DMS 273 treated with DMSO at 0.1 percent for 48 hours (cell line): ENCODE measurements at regions not wholly inside any gene's neighbourhood (a gene's known extent, or its start where the extent isn't known, plus 50 kb on each side); places are given as distances from the start of the nearest gene placed in this dataset.

Experiments
- DNase-seq: peaks from one replicate; lab custom pipeline; 2025; lab: John Stamatoyannopoulos, UW

- no peak for DNase-seq
Measured at GRCh38 chr14:97581016-97581415, 783.8 kb downstream of the VRK1 start.

GRCh38 chr14:97582022-97582421 lies 784.8 kb downstream of the VRK1 start:
- no peak for DNase-seq

DNA sequence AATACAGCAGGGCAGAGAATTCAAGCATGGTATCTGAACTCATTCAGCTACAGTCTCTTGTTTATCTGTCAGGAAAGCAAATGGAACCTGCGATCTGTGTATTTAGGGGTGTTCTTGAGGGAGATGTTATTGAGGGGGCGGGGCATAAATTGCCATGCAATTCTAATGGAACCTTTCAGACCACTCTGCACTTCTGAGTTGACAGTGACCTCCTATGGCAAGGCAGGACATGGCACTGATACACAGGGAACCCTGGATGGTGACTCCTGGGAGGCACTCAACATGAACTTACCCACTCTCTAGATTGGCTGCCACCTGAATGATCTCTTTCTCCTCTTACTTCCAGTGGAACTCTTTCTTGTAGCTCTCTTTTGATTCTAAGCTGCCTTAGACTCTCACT lies 787.3 kb downstream of the VRK1 start:
- no peak for DNase-seq

GRCh38 chr14:97592341-97592980 lies 795.3 kb downstream of the VRK1 start:
- no peak for DNase-seq

DNA sequence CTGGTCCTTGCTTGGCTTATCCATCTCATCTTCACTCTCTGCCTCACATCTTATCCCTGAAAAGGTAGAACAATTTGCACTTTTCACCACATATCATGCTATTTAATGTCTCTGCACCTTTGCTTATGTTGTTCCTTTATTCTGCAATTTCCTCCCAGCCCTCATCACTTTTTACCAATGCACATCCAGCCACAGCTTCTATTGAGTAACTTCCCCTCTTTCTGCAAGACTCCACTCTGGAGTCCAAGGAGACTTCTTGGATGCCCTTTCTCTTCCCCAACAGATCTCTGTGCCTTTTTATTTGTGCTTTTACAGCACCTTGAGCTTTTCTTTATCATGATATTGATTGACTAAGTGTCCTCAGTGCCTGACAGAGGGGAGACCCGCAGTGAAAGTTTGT lies 797.1 kb downstream of the VRK1 start:
- no peak for DNase-seq

- DNase-seq, result no peak
Measured at GRCh38 chr14:97602438-97603117, 805.4 kb downstream of the VRK1 start.

- DNase-seq, result no peak
Measured at GRCh38 chr14:97603201-97603600, 806.0 kb downstream of the VRK1 start.

- no peak for DNase-seq
Measured at GRCh38 chr14:97604731-97605130, 807.5 kb downstream of the VRK1 start.

GRCh38 chr14:97618401-97618800 lies 821.2 kb downstream of the VRK1 start:
- no peak for DNase-seq

DNA sequence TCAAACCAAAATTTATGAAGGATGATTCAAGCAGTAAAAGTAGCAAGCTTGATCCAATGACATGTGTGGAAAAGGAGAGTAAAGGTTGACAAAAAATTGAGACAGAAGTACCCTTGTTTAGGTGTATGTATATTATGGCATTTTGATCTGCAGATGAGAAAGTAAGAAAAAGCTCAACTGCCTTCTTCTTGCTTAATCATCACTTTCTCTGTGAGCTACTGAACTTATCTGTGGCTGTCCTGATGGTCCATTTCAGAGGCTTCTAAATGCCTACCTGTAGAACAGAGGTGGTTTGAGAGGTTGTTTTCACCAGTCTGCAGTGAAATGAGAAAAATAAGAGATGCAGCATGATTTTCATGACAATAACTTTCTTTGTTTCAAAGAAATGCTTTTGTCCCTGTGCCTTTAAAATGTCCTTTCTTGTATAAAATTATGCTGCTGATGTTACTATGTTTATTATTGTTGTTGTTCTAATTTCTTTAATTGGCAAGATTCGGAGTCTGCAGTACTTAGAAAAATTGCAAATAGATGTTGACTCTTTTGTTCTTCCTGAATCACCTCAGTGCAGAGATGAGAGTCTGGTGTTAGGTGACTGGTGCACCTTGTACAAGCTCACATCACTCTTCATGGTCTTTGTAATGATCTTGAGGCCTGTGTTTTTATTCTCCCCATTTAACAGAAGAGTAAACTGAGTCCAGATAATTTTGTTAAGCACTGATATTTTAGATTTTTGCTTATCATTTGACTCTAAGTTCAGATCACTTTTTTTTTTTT lies 821.9 kb downstream of the VRK1 start:
- DNase-seq, result no peak

DNA sequence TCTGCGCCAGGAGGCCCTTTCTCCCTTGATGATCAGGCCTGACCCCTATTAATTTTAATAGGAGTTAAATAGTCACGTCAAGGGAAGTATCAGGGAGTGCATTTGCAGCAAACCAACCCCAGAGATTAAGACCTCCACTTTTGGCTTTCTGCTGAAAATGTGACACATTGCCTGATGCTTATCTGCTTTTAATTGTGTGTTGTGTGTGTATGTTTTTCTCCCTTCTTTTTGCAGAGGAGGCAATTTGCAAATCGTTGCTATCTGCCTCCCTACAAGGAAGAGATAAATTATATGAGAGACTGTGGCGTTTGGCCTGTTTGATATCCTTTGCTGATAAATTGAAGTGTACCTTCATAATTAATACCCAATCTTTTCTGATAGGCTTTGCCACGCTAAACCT lies 822.9 kb downstream of the VRK1 start:
- DNase-seq, result no peak

DNA sequence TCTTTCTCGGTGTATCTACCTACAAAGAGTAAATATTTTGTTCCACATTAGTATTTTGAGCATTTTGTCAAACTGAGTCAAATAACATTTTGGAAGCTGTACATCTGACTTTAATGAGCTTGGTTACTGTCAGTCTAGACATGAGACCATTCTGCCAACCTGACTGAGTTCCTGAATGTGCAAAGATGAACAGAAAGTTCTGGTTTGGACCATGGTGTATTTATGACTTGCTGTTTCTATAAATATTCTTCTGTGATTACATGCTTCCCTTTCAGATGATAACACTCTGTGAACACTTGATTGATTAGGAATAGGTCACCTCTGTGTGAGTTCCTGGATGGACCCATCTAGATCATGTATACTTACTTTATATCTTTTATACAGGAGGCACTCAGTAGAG lies 827.8 kb downstream of the VRK1 start:
- no peak for DNase-seq

- no peak for DNase-seq
Measured at GRCh38 chr14:97625477-97625876, 828.3 kb downstream of the VRK1 start.

- DNase-seq, result no peak
Measured at GRCh38 chr14:97626088-97626487, 828.9 kb downstream of the VRK1 start.

DNA sequence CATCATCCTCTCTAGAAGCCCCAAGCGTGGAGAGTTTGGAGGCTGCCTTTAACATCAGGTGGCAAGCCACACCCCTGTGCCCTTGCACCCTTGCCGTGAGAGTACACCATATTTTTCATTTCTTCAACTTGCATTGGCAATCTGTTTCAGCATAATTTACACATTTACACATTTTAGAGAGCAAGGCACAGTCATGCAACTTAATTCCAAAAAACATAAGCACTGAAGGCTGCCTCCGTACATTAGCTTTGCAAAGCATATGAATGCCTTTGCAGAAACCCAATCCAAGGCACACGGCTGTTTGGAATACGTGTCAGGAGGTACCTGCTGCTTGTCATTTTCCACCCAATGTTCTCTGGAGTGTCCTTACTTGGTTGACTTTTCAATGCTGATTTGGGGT lies 833.1 kb downstream of the VRK1 start:
- DNase-seq, result no peak

DNA sequence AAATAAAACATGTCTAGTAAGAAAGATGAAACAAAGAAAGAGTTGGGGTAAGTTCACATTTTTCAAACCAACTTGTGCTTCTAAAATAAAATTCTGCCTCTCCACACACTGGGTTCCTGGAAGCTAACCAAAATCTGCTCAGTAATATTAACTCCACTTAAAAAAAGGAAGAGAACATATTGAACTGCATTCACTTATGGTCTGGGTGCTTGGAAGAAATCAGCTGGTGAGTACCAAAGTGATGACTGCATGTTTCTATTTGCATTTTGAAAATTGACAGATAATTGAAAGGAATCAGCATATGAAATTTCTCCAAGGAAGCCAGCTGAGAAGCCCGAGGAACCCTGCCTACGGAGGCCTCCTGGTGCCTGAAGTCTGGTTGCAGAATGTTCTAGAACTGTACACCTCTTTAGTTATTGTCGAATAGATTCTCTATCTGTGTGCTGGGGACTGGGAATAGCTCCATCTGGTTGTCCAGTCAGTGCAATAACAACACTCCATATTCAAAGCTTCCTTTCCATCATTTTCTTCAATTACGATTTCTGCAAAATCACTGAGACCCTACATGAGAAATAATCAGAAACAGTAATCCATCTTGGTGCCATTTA lies 836.1 kb downstream of the VRK1 start:
- no peak for DNase-seq

DNA sequence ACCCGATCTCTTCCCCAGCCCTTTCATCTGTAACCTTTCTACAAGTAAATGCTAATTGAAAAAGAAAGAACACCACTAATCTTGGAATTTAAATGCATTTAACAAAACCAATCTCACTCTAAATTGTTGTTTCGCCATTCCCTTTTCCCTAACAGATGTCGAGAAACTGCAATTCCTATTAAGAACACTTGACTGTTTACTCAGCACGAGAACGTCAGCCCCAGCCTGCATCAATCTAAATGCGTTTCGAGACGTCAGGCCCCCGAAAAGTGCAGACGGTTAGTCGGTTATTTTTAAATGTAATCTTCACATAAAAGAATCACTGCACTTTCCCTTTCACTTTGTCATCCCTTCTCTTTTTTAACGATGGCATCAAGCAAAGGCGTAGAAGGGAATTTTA lies 837.6 kb downstream of the VRK1 start:
- no peak for DNase-seq

DNA sequence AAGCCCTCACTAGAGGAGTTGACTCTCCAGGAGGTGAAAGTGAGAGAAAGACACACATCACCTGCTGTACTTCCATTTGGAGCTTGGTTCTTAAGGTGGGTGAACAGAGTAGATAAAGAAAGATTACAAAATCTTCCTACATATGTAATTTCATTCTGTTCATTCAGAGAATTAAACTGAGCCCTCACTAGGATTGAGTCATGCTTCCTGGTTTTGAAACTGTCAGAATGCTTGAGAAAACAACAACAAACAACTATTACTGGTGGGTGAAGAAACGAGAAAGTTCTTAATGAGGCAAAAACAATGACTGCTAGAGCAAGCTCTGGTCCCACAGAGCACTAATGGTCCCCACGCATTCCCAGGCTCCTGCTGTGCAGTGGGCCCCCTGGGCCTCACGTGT lies 841.7 kb downstream of the VRK1 start:
- no peak for DNase-seq

DNA sequence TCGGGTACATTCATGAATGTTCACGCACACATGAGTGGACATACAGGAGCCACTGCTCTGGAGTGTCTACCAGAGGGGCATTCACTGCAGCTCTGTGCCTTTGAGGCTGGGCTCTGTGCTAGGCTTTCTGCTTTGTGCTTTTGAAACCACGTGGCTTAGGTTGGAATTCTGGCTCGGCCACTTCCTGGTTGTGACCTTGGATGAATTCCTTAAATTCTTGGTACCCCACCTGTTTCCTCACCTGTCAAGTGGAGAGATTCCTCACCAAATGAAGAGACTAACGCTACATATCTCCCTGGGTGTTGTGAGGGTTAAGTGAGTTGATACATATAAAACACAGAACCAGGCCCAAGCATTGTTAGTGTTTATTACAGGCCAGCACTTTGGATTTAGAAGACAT lies 842.8 kb downstream of the VRK1 start:
- DNase-seq, result no peak

GRCh38 chr14:97641827-97642226 lies 844.6 kb downstream of the VRK1 start:
- DNase-seq, result no peak

DNA sequence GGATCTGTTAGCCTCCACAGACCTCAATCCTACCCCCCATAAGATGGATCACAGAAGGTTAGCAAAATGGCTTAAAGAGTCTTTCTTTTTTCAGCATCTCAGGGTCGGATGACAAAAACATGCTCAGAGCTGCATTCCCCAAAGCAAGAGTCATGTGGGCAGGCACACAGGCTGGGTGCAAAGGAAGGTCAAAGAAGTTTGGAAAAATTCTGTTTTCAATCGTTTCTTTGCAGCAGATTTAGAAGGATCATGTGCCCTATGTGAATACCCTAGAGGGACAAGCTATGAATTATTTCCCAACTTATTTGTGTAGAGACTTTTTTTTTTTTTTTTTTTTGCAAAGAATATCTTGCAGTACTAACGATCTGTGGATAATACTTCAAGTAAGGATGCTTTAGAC lies 845.4 kb downstream of the VRK1 start:
- no peak for DNase-seq

- DNase-seq, result no peak
Measured at GRCh38 chr14:97644365-97644764, 847.2 kb downstream of the VRK1 start.

GRCh38 chr14:97649752-97650151 lies 852.6 kb downstream of the VRK1 start:
- DNase-seq, result no peak
